HG03432 (cell line): ENCODE measurements at regions not wholly inside any gene's neighbourhood (a gene's known extent, or its start where the extent isn't known, plus 50 kb on each side); places are given as distances from the start of the nearest gene placed in this dataset.
"Not testable (repeated sequence)": the region's sequence is repeated elsewhere in the genome, so short reads cannot be mapped to it uniquely, and the experiment has no call there.

ENCODE experiments used
- ATAC-seq: cut with Tn5 transposase; IDR thresholded peaks from one replicate; pipeline ENCODE4 v1.9.1; 2021; ENCODE audit warnings: mild to moderate bottlenecking, moderate library complexity; ENCODE audit not compliant: unreplicated experiment

DNA sequence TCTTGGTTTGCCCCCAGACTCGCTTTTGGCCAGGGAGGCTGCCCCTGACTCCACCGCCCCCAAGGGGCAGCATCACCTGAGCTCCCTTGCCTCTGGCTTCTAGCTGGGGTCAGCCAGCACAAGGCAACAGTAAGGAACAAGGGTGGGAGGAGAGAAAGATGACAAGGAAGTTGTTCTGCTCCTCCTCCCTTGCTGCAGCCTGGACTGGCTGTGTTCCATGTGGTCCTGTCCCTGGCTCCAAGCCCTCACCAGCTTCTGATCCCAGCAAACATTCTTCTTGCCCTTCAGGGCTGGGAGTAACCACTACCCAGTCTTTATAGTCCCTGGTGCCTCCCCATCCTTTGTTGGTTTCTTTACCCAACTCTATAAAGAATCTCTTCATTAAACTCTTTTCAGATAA, 100.3 kb upstream of the SPIN1 start:
- ATAC-seq = no peak

DNA sequence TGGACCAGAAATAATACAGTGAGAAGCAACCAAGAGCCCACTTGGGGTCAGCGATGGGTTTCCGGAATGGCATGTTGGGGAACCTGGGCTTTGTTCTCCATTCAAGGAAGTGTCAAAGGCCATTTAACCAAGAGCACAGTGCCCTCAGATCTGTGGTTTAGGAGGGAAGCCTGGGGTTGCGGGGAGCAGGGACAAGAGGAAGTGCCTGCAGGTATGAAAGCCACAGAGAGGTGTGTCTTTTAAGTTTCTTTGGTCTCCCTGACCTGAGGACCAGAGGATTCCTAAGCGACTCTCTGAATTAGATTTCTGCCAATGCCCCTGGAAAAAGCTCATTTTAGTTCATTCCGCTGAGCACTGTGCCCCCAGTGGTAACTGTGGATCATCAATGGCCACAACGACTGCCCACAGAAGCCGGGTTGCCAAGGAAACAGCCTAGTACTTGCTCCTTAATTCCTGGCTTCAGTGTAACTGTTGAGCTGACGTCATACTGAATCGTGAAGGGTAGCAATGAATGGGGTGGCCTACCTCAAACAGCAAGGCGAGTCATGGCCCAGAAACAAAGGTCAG, 107.3 kb upstream of the SPIN1 start:
- no peak for ATAC-seq

DNA sequence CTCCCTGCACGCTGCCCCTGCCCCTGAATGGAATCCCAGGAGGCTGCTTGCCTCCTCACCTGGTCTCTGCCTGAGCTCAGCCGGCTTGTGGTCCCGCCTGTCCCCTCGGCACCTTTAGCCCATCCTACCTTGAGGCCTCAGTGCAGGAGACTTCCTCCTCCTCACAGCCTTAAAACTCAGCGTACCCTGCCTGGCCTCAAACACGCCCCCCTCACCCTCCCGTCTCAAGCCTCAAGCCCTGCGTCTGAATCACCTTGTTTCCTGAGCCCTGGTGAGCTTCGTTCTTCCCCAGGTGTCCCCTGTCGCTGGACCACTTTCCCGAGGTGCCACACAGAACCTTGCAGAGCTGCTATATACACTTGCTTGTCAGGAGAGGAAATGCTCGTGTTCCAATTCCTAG, 110.2 kb upstream of the SPIN1 start:
- ATAC-seq = no peak

GRCh38 chr9:88274078-88274477, 114.2 kb upstream of the SPIN1 start:
- ATAC-seq = no peak

DNA sequence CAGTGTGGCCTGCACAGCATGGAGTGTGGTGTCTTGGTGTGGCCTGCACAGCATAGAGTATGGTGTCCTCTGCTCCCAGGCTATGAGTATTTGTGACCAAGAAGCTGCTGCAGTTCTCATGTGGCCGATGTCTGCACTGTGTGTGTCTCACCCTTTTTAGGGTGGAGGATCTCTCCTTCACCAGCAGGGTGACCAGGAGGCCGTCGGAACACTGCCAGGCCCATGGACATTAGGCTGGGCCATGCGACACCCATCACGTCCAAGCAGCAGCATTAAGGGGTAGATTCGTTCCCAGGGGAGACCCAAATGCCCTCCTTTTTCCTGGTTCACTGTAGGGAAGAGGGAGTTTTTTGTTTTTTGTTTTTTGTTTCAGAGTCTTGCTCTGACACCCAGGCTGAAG, 115.3 kb upstream of the SPIN1 start:
- ATAC-seq = no peak

GRCh38 chr9:88270413-88270812, 117.8 kb upstream of the SPIN1 start:
- no peak for ATAC-seq

- no peak for ATAC-seq
Measured at GRCh38 chr9:88268886-88269285, 119.4 kb upstream of the SPIN1 start.

GRCh38 chr9:88267283-88267682, 121.0 kb upstream of the SPIN1 start:
- no peak for ATAC-seq

GRCh38 chr9:88266416-88266815, 121.8 kb upstream of the SPIN1 start:
- no peak for ATAC-seq

DNA sequence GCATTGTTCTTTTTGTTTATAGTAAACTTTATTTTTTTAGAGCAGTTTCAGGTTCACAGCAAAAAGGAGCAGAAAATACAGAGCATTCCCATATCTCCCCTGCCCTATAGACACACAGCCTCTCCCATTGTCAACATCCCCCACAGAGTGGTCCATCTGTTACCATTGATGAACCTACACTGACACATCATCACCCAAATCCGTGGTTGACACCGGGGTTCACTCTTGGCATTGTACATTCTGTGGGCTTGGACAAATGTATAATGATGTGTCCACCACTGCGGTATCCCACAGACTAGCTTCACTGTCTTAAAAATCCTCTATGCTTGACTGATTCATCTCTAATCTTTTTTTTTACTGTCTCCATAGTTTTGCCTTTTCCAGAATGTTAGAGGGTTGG, 120.7 kb upstream of the SPATA31C2 start:
- ATAC-seq = no peak

DNA sequence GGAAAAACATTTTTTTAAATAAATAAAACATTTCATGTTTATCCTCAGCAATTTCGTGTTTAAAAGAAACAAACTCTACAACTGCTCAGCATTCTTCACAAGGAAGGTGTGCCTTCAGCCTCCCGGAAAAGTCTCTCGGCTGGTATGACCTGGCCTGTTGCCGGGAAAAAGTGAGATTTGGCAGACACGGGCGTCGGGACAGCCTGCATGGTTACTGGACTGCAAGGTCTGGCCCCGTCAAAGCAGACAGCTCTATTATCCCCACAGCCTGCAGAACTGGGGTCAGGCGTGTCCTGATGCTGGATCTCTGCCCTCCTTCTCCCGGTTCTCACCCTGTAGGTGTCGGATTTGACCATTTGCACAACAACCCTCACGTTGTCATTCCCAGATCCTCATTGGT, 120.3 kb upstream of the SPATA31C2 start:
- no peak for ATAC-seq

DNA sequence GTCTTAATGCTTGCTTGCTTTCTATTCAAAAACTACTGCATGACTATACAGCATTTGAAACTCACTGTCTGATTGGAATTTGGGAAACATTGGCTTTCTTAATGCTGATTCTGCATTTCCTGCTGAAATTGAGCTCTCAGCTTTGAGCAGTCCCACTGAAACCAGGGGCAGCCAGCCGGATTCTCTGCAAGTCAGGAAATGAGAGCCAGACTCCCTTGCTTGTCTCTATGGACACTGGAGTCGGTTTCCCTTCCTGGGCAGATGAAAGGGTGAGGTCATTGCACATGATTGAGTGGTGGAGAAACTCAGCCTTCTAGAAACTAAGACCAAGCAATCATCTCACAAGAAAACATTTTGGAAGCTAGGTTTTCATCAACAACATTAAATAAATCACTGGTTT, 119.7 kb upstream of the SPATA31C2 start:
- ATAC-seq = no peak

GRCh38 chr9:88256216-88256615, 117.9 kb upstream of the SPATA31C2 start:
- ATAC-seq = no peak

- ATAC-seq = not testable (repeated sequence)
Measured at GRCh38 chr9:88255806-88256205, 117.5 kb upstream of the SPATA31C2 start.

DNA sequence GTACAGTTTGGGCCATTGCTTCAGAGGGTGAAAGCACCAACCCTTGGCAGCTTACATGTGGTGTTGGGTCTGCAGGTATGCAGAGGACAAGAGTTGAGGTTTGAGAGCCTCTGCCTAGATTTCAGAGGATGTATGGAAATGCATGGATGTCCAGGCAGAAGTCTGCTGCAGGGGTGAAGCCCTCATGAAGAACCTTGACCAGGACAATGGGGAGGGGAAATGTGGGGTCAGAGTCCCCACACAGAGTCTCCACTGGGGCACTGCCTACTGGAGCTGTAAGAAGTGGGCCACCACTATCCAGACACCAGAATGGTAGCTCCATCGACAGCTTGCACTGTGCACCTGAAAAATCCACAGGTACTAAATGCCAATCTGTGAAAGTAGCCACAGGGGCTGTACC, 113.6 kb upstream of the SPATA31C2 start:
- no peak for ATAC-seq

DNA sequence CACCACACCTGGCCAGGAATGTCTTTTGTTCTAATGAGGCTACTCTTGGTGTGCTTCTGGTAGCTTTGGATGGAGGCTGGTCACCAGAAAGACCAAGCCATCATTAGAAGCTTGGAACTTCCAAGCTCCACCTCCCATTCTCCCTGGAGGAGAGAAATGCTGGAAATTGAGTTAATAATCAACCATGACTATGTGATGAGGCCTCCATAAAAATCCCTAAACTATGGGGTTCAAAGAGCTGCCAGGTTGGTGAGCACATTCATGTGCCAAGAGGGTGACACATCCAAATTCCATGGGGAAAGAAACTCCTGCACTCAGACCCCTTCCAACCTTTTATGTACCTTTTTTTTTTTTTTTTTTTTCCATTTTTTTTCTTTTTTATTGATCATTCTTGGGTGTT, 105.5 kb upstream of the SPATA31C2 start:
- no peak for ATAC-seq

GRCh38 chr9:88242879-88243278, 104.6 kb upstream of the SPATA31C2 start:
- no peak for ATAC-seq

DNA sequence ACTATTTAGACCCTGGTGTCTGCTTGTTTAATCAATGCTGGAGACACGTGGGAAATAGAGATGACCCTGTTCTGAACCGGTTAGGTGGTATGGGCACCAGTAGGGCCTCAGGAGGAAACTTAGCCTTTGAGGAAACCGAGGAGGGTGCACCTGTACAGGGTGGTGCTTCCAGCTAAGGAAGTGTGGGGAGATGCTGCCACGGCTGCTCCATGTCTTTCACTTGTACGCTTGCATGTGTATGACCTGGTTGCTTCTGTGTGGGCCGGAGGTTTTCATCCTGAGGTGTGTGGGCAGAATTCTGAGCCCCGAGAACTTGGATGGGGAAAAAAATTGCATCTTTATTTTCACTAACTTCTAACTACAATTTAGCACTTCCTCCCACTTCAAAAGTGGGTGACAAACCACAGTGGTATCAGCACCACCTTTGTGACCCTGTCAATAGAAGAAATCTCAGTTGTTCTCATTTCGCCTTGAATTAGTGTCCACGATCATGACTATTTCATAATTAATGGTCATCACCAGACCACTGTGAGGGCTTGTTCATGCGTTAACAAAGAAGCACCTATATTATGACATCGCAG, 99.8 kb upstream of the SPATA31C2 start:
- no peak for ATAC-seq

DNA sequence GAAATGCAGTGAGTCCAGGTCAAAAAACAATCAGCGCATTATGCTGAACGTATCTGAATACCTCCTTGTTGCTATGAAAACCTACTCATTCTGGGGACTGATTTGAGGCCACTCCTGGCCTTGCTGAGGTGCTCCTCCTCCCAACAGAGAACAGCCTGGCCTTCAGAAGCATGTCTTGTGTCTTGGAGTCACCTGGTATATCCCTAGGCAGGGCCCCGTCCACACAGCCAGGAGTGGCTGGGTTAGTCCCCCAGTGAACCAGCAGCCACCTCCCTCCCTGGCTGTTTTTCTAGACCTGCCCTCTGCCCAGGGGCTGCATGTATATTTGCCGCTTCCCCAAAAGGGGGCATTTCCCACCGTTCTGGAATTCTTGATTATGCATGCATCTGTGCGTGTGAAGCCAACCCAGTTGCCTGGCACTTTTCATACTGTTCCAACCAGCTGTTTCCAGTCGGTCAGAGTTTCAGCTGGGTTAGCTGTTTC, 99.2 kb upstream of the SPATA31C2 start:
- ATAC-seq = no peak

GRCh38 chr9:88236511-88237478, 98.5 kb upstream of the SPATA31C2 start:
- ATAC-seq = no peak

DNA sequence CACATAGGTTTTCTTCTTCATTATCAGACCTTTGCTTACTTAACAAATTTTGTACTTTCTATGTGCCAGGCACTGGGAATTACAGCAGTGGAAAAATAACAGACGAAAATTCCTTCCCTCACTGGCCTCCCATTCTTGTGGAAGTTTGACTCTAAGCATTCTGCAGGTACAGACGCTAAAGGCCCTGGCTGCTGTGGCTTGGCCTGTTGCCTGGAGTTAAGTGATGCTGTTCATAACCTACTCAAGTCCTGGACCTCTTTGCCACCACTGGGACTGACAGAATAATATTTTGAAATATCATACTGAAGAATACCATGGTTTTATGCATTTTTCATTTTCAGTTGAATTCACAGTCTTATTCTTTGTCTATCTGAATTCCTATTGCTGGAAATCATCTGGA, 97.3 kb upstream of the SPATA31C2 start:
- no peak for ATAC-seq

GRCh38 chr9:88234114-88234513, 95.8 kb upstream of the SPATA31C2 start:
- ATAC-seq = no peak
